GM12891 (cell line): ENCODE measurements at regions not wholly inside any gene's neighbourhood (a gene's known extent, or its start where the extent isn't known, plus 50 kb on each side); places are given as distances from the start of the nearest gene placed in this dataset.

Experiments used
- PAX5 ChIP-seq: IDR thresholded peaks from 2 replicates; pipeline ENCODE4 v1.6.1; 2011; ENCODE audit warnings: low read length, moderate library complexity, mild to moderate bottlenecking; ENCODE audit not compliant: insufficient read depth, severe bottlenecking
- POLR2A ChIP-seq: IDR thresholded peaks from 2 replicates; pipeline ENCODE4 v1.6.1; 2011; ENCODE audit warnings: low read depth, low read length, control low read depth
- POLR2AphosphoS5 ChIP-seq: IDR thresholded peaks from 2 replicates; pipeline ENCODE4 v1.6.1; 2011; ENCODE audit warnings: low read depth, low read length, control low read depth
- POU2F2 ChIP-seq: IDR thresholded peaks from 2 replicates; pipeline ENCODE4 v1.6.1; 2011; ENCODE audit warnings: low read depth, mild to moderate bottlenecking, control low read depth, low read length, moderate library complexity
- TAF1 ChIP-seq: IDR thresholded peaks from 2 replicates; pipeline ENCODE4 v1.6.1; 2011; ENCODE audit warnings: low read depth, low read length, control low read depth

- TF ChIP-seq POLR2A (no peak), TAF1 (no peak), POLR2AphosphoS5 (no peak), PAX5 (no peak), POU2F2 (no peak)
Observed at GRCh38 chr4:13794819-13795565, 167.5 kb upstream of the BOD1L1 start.
